ENCODE measurements at regions not wholly inside any gene's neighbourhood (a gene's known extent, or its start where the extent isn't known, plus 50 kb on each side); places are given as distances from the start of the nearest gene placed in this dataset.

- FAIRE-seq, result no peak
Measured at GRCh38 chr1:13976485-13976884, 276.5 kb downstream of the PRDM2 start.

GRCh38 chr1:13981142-13981541 is 281.2 kb downstream of the PRDM2 start:
- no peak for FAIRE-seq

- FAIRE-seq, result no peak
Measured at GRCh38 chr1:13983393-13983792, 283.4 kb downstream of the PRDM2 start.

- no peak for FAIRE-seq
Measured at GRCh38 chr1:13990939-13991338, 291.0 kb downstream of the PRDM2 start.

- FAIRE-seq, result no peak
Measured at GRCh38 chr1:13992489-13993285, 292.7 kb downstream of the PRDM2 start.

GRCh38 chr1:13994386-13994785 is 294.4 kb downstream of the PRDM2 start:
- no peak for FAIRE-seq

- no peak for FAIRE-seq
Measured at GRCh38 chr1:13996334-13996733, 296.3 kb downstream of the PRDM2 start.

- no peak for FAIRE-seq
Measured at GRCh38 chr1:14003552-14003951, 303.6 kb downstream of the PRDM2 start.

GRCh38 chr1:14009582-14009981 is 309.6 kb downstream of the PRDM2 start:
- no peak for FAIRE-seq

GRCh38 chr1:14010476-14010875 is 310.5 kb downstream of the PRDM2 start:
- FAIRE-seq, result no peak

- FAIRE-seq, result no peak
Measured at GRCh38 chr1:14011132-14011531, 311.1 kb downstream of the PRDM2 start.

GRCh38 chr1:14011888-14012287 is 311.9 kb downstream of the PRDM2 start:
- FAIRE-seq, result no peak

GRCh38 chr1:14014929-14015328 is 314.9 kb downstream of the PRDM2 start:
- FAIRE-seq, result no peak

- no peak for FAIRE-seq
Measured at GRCh38 chr1:14015917-14016316, 315.9 kb downstream of the PRDM2 start.

GRCh38 chr1:14017531-14017961 is 317.6 kb downstream of the PRDM2 start:
- FAIRE-seq, result no peak

- no peak for FAIRE-seq
Measured at GRCh38 chr1:14019461-14019860, 319.5 kb downstream of the PRDM2 start.

GRCh38 chr1:14020006-14020405 is 320.0 kb downstream of the PRDM2 start:
- no peak for FAIRE-seq

GRCh38 chr1:14027099-14027498 is 327.1 kb downstream of the PRDM2 start:
- FAIRE-seq, result no peak

GRCh38 chr1:14031461-14031860 is 331.5 kb downstream of the PRDM2 start:
- FAIRE-seq, result no peak

- no peak for FAIRE-seq
Measured at GRCh38 chr1:14034506-14034905, 334.5 kb downstream of the PRDM2 start.

- no peak for FAIRE-seq
Measured at GRCh38 chr1:14037101-14037847, 337.3 kb downstream of the PRDM2 start.

- no peak for FAIRE-seq
Measured at GRCh38 chr1:14039582-14040430, 339.8 kb downstream of the PRDM2 start.

- FAIRE-seq, result no peak
Measured at GRCh38 chr1:14049965-14050364, 350.0 kb downstream of the PRDM2 start.

All from endometrium (tissue), 2 donors.